A549 (cell line): ENCODE measurements at regions not wholly inside any gene's neighbourhood (a gene's known extent, or its start where the extent isn't known, plus 50 kb on each side); places are given as distances from the start of the nearest gene placed in this dataset.

Experiments
- FOXS1 ChIP-seq: fragments of 250-450 bp; sonication (Bioruptor Pico); IDR thresholded peaks from 2 replicates; pipeline ENCODE4 v1.5.0; 2020; ENCODE audit warnings: mild to moderate bottlenecking, moderate library complexity
- POLR2A ChIP-seq: IDR thresholded peaks from 2 replicates; pipeline ENCODE4 v1.6.1; 2012; ENCODE audit warnings: mild to moderate bottlenecking, low read length
- TF ChIP-seq, protein P1 (sequence below): fragments of >200 bp; sonication (Bioruptor Twin); formaldehyde crosslinking; IDR thresholded peaks from 3 replicates; pipeline ENCODE4 v1.5.1; 2016
- TF ChIP-seq, protein P2 (sequence below): fragments of 450-650 bp; IDR thresholded peaks from 2 replicates; pipeline ENCODE4 v1.6.1; 2014; ENCODE audit warnings: antibody characterized with exemption

DNA sequence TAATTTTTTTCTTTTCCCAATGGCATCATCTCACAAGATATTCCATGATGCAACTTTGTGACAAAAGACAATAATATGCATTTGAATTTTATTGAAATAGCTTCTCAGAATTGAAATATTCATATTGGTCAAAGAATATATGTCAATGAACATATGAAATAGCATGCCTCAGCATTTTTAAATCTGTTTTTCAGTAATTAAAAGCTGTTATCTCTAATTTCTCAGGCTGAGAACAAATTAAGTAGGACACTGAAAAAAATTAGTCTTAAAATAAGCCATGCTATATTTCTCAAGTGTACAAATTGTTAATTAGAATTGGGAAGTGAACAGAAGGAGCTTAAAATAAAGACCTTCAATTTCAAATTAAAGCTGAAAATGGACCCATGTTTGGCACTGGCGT, 570.1 kb downstream of the MFSD1 start:
- TF ChIP-seq, protein P1, sequence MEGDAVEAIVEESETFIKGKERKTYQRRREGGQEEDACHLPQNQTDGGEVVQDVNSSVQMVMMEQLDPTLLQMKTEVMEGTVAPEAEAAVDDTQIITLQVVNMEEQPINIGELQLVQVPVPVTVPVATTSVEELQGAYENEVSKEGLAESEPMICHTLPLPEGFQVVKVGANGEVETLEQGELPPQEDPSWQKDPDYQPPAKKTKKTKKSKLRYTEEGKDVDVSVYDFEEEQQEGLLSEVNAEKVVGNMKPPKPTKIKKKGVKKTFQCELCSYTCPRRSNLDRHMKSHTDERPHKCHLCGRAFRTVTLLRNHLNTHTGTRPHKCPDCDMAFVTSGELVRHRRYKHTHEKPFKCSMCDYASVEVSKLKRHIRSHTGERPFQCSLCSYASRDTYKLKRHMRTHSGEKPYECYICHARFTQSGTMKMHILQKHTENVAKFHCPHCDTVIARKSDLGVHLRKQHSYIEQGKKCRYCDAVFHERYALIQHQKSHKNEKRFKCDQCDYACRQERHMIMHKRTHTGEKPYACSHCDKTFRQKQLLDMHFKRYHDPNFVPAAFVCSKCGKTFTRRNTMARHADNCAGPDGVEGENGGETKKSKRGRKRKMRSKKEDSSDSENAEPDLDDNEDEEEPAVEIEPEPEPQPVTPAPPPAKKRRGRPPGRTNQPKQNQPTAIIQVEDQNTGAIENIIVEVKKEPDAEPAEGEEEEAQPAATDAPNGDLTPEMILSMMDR: no peak
- TF ChIP-seq FOXS1 (CRISPR knock-in tag) (no peak), POLR2A (no peak)
- TF ChIP-seq, protein P2, sequence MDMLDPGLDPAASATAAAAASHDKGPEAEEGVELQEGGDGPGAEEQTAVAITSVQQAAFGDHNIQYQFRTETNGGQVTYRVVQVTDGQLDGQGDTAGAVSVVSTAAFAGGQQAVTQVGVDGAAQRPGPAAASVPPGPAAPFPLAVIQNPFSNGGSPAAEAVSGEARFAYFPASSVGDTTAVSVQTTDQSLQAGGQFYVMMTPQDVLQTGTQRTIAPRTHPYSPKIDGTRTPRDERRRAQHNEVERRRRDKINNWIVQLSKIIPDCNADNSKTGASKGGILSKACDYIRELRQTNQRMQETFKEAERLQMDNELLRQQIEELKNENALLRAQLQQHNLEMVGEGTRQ: no peak
